Activated CD4-positive, CD25-positive, alpha-beta regulatory T cell treated with anti-CD3 and anti-CD28 coated beads, Interleukin-2, amount 50 U/mL, for 16 hours (primary cell): ENCODE measurements at regions not wholly inside any gene's neighbourhood (a gene's known extent, or its start where the extent isn't known, plus 50 kb on each side); places are given as distances from the start of the nearest gene placed in this dataset.

Source experiments
- DNase-seq: peaks from one replicate; pipeline ENCODE4 v3.0.0-alpha.2; 2020; ENCODE audit warnings: low read depth, low spot score

DNA sequence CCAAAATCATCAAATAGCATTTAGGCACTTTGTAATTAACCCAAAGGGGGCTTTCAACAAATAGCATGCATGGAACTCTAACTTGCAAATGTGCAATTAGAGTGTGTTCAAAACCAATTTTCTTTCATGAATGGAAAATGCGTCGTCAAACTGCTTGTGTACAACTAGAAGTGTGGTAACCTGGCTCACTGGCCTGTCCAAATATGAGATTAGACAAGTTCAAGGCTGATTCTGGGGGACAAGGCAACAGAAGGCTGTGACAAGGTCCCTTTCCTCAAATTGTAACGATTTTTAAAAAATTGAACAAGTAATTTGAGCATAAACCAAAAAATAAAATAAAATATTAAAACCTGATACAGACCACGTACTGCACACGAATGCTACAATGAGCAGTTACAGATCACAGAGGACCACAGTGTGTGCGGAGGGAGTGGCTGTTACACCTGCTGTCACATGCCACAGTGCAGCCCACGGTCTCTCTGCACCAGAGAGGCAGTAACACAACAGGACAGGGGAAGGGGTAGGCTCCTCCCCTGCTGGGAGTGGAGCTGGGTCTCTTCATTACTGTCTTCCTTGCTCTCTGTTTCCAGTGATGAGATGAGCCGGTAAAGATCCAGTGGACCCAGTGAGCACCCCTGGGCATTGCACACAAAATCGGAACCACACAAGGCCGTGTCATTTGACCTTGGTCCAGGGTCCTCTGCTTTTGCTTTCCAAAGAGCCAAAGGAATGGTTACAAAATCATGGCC lies 252.2 kb upstream of the PDE10A start:
- no peak for DNase-seq

DNA sequence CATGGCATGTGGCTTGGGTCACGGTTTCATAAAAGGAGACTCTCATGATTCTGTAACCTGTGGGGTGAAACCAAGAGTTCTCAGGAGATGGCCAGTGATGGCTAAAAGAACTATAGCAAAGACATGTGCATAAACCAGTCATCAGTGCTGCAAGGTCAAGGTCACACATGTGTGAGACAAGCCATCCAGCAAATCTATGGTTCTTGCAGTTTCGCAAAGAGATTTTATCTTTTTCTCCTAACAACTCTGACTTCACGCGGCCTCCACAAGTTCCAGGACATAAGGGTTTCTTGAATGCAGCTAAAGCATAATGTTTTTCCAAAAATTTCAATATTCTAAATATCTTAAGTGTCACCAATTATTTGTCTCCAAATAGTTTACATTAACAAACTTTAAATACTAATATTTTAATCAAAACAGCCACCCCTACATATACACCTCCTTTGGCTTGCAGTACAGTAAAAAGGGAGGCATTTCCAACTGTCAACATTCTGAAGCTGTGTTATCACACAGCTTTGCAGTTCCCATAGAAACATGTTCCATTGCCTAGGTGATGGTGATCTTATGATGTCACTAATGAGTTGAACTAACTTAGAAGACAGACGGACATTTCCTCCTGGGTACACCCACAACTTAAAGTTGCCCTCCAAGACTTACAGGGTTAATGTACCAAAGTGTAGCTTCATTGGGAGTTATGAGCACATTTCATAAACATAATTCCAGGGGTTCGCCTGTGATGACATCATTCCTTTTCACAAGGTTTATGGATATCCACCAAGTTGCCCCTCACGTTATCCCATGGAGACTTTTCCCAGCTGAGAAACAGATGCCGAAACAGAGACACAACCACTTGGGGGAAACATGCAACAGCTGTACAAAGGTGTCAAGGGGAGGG lies 250.9 kb upstream of the PDE10A start:
- no peak for DNase-seq

DNA sequence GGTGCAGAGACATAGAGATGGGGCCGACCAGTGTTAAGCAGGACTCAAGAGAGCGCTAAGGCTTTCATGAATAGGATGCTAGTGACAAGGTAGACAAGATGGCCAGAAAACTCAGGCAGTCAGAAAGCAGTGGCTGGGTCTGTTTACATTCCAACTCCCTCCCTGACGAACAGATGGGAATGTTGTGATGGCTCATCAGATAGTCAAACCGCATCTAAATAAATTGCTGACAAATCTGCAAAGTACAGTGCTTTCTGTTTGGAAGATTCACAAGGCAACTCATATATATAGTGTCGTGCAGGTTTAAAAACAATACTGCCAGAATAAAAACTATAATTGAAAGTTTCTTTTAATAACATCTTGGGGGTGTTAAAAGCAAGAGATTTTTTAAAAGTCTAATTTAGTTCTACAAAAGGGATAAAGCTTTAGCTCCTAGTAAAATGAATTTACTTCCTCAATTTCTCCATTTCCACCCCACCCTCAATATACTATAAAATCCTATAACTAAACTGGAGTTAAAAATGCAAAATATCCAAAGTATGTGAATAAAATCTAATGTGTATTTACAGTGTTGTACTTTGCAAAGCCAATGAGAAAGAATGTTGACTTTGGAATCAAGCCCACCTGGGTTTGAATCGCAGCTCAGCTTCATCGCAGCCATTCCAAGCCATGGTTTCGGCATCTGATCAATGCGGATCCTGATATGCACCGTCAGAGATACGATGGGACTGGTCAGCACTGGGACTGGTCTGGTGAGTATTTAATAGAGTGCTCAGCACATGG lies 247.3 kb upstream of the PDE10A start:
- DNase-seq: no peak

DNA sequence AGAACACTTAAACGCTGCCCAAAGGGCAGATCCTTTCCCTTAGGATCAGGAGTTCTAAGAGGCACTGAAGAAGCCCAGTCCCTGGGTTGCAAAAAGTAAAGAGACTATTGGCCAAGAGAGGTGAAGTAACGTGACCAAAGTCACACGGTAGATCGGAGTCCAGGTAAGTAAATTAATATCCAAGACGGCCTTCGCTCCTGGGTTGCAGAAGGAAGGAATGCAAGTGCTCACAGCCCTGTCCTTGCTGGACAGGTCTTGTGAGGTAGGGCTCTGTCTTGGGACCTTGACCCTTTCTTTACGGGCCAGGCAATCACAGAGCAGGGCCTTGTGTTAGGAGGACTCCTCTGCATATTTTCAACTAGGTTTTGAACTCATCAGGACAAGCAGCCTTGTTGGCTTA lies 243.7 kb upstream of the PDE10A start:
- no peak for DNase-seq

DNA sequence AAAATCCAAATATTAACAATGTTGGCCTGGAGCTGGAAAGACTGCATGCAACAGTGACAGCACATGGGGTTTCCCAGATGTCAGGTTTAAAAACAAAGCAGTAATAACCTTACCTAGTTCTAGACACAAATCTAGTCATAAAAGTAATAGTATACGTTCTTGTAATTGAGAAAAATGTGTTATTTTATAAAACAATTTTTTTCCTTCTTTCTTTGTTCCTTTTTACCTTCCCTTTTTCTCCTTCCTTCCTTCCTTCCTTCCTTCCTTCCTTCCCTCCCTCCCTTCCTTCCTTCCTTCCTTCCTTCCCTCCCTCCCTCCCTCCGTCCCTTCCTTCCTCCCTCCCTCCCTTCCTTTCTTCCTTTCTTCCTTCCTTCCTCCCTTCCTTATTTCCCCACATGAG lies 242.7 kb upstream of the PDE10A start:
- no peak for DNase-seq

DNA sequence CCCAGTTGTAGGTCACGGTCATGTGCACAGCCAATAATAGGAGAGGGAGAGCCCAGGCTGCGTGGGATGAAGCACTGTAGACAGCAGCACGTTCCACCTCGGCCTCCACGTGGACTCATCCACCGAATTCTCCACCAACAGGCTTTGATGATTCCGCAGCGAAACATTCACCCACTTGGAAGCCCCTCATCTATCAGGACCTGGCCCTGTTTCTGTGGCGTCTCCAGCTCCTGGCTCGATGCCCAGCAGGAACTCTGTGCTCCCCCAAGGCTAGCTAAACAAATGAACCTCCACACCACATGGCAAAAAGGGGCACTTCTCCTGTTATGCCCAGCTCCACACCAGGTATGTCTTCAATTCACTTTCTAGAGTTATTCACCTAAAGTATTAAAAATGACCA lies 237.9 kb upstream of the PDE10A start:
- DNase-seq: no peak

DNA sequence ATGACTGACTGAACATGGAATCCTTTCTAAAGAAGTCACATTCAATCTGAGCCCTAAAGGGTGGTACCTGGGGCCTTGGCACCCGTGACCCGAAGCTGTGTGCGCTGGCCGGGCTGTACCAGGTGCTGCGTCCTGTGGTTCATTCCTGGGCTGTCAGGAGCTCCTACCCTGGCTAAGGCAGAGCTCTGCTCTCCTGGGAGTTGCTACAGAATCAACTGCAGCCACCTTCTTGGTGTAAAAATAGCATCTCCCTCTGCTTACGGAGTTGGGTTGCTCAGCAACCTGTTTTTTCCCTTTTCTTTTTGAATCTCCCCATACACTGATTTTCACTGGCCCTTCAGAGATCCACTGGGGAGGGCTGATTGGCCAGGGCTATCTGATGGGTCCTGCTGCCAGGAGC lies 236.6 kb upstream of the PDE10A start:
- DNase-seq: no peak

DNA sequence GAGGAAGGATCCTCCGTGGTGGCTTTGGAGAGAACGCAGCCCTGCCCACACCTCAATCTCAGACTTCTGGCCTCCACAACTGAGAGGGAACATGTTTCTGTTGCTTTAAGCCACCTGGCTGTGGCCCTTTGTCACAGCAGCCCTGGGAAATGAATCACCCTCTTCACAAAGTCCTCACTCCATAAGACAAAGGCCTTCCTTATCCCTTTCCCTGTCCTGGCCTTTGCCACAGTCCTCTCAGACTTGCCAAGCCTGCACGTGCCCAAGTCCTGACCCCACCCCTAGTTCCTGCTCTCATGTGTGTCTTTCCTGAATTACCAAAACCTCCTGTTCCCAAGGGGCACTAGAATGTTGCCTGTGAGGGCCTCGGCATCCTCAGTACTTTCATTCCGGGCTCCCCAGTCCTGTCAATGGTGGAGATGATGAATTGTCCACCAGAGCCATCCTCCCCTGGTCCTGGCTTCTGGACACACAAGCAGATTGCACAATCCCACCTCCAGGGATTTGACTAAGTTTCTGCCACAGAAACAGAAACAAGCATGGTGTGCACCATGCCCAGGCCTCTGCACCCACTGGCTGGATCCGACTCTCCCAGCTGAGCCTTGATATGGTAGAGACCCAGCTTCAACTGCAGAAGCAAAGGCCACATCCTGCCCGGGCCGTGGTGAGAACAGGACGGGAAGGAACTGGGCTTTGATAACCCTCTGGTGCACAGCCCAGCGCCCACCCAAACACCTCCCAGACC lies 232.6 kb upstream of the PDE10A start:
- DNase-seq: no peak

DNA sequence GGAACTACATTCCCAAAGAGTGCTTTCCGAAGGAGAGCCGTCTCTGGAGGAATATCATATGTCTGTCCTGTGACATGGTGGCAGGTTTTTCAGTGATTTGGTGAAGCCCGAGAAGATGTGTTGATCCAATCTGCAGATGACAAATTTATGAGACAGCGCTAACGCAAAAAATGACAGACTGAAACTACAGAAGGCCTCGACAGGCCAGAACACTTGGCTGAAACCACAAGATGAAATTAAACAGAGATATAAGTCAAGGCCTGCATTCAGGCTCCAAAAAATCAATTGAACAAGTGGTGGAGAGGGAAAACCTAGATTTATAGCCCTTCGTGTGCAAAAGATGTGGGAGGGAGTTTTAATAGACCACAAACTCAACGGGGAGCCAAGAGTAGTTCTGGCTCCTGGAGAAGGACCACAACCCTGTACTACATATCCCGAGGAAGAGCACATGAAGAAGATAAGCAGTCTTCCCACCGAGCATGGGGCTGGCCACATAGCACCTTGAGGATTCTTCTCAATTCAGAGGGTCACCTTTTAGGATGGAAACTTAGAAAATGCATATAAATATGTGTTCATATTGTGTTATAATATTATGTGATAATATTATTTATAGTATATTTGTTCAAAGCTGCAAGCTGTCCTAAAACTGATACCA lies 231.3 kb upstream of the PDE10A start:
- no peak for DNase-seq

DNA sequence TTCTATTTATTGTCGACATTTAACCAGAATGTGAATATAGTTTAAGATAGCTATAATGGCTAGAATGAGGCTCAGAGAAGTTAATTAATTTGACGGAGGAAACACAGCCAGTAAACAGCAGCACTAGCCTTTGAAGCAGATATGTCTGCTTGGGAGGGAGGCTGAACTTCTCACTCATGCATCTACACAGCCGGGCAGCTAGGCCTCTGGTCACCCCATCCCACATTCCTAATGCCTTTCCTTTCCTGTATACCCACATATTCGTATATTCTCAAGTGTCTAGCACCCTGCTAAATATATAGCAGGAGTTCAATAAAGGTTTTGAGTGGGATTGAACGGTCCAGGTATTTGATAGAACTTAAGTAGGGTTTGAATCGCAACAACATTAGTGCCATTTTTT lies 230.4 kb upstream of the PDE10A start:
- DNase-seq: no peak

DNA sequence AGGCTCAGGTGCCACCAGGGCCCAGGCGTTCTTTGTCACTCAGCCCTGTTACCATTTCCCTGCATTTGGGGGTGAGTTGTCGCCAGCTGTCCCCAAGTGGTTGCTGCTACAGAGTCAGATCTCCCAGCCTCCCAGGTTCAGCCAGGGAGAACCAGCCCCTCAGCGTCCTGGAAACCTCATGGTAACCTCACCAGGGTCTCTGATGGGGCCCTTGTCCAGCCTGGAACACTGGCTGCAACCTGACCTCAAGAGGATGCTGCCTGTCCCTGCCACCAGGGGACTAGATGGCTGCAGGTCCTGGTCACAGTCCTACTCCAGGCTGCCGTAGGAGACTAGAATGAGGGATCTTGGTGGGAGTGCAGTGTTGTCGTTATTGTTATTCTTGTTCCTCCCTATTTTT lies 228.3 kb upstream of the PDE10A start:
- DNase-seq: no peak

DNA sequence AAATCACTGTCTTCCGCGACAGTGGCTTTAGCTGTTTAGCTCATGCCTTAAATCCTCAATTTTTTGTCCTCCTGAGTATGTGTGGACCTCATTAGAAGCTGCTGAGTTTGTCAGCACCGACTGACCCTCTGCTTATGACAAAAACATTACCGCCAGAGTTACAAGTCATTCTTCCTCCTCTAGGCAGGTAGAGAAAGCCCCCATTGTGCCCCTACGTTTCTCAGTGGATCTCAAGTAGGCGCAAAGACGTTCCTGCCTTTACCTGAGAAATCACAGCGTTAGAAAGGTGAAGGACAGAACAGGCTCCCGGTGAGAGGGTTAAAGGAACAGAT lies 227.3 kb upstream of the PDE10A start:
- DNase-seq: no peak

DNA sequence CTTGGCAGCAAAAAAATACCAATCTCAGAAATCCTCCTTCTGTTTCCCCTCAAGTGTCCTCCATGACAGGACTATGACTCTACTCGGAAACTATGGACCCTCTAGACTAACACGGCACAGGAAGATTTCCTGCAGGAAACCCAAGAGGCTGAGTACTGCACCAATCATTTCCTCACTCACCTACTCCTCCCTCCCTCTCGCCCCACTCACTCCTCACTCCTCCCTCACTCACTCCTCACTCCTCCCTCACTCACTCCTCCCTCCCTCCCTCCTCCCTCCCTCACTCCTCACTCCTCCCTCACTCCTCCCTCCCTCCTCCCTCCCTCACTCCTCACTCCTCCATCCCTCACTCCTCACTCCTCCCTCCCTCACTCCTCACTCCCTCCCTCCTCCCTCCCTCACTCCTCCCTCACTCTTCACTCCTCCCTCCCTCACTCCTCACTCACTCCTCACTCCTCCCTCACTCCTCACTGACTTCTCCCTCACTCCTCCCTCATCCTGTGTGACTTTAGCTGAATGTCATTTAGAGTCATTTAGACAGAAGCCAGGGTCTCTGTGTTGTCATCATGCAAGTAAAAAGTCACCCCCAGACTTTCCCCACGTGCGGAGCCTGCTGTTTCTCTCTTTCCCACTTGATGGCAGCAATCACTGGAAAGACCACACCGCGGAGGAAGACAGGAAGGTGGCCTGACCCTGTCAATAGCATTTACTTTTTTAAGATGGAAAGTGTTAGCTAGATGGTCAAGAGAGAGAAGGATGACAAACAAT lies 226.8 kb upstream of the PDE10A start:
- DNase-seq: no peak

DNA sequence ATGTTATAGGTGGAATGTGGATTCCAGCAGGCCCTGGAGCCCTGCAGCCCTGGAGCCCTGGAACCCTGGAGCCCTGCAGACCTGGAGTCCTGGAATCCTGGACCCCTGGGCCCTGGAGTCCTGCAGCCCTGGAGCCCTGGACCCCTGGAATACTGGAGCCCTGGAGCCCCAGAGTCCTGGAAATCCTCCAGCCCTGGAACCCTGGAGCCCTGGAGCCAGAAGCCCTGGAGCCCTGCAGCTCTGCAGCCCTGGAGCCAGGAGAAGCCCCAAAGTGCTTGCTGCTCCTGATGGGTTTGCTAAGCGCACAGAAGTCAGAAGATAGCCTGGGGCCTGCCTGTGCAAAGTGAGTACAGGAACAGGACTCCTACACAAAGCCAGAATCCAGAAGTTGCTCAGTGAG lies 223.1 kb upstream of the PDE10A start:
- no peak for DNase-seq

DNA sequence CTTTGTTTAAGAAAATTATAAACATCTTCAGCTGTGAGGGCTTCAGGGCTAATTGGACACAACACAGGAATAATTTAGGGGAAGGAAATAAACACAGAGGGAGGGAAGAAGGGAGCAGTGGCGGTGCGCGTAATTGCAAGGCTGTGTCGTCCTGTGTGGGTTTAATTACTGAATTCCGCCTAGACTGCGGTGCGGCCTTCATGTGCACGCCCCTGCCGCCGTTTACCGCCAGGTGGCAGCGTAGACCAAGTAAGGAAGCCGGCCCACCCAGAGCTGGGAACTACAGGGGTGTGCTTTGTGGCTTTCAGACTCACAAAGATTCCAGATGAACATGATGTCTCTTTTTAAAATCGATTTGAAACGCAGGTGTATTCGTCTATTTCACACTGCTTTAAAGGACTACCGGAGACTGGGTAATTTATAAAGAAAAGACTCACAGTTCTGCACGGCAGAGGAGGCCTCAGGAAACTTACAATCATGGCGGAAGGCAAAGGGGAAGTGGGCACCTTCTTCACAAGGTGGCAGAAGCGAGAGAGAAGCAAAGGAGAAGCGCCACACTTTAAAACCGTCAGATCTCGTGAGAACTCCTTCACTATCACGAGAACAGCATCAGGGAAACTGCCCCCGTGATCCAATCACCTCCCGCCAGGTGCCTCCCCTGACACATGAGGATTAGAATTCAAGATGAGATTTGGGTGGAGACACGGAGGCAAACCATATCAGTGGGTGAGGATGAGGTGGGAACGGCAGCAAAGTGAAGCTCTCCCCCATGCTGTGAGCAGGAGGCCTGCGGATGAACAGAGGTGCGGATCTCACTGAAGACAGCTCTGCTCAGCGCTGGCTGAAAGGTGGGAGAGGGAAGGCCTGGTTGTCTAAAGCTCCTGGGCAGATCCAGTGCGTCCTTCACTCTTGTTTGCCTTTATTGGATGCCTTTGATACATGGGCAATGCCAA lies 222.0 kb upstream of the PDE10A start:
- DNase-seq: peak; percentile 19

DNA sequence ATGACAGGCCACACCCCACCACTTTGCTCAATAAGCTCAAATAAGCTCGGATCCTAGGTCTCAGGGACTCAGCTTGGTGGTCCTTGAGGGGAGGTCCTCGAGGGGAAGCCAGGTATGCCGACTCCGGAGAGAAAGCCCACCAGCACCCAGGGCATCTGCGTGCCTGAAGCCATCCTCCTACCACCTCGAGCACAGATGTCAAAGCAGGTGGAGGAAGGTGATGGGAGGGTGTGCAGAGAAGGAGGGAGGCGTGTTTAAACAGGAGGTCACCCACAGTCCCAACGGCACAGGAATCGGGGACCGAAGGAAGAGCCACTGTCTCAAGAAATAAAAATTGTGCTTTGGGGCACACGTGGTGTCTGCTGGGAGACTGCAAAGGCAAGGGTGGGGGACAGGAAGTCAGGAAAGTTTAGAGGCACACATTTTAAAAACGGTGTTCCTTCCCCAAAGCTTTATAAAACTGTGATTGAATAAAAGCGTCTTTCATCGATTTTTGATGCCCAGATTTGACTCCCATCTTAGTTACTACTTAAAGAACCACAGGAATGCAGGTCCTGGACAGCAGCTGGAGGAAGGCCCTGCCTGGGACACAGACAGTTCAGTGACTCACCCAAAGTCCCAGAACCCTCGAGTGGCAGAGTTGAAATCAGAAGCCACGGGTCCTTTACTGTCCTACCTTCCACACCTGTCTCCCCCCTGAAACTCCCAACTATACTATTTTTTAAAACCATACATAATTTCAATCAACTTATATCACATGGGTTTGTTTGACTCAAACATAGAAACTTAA lies 221.0 kb upstream of the PDE10A start:
- no peak for DNase-seq

DNA sequence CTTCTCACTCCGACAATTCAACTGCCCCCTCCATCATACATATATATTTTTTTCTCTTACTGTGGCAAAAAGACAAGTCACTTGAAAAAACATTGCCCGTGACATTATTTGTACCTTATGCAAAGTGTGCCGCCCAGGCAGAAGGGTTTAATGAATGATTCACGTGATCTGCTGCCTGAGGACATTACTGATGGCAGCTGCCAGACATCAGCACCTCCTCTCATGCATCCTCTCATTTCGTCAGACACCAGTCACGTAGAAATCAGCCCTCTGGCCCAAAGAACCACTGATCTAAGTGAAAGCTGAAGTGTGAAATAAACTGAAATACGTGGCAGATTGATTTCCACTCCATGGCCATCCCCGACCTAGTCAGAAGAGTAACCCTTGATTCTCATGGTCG lies 218.8 kb upstream of the PDE10A start:
- DNase-seq: no peak

DNA sequence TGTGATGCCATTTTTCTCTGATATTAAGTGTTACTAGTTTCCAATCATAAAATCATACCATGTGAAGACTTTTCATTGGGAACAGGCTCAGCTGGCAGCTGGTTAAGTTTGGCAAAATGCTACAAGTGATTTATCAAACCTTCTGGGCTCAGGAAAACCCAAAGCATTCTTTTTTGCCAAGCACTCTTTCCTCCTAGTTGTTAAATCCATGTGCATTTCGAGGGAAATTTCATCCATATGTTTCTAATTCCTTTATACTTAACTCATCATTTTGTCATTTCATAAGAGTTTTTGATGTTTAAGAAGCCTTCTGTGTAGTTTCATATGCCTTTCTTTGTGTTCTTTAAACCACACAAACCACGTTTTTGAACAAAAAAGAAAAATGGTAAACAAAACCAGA lies 217.6 kb upstream of the PDE10A start:
- no peak for DNase-seq

DNA sequence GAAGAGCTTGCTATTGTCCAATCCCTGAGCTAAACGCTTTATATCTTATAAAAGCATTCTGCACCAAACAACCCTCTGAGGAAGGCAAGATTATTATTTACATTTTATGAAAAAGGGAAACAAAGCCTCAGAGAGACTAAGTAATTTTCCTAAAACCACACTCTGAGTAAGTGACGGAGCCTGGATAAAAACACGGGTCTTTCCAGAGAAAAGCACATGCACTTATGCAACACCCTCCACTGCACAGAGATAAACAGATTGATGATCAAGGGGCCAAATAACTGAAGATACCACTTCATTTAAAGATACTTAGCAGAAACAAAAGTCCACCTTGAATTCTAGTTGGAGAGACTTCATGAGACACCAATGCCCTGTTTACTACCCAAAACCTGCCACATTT lies 214.7 kb upstream of the PDE10A start:
- DNase-seq: no peak
